ENCODE measurements at regions not wholly inside any gene's neighbourhood (a gene's known extent, or its start where the extent isn't known, plus 50 kb on each side); places are given as distances from the start of the nearest gene placed in this dataset.

GRCh38 chr2:145413261-145414030, 893.5 kb upstream of the ZEB2 start:
- H3K9me3 ChIP-seq (ENCODE audit: control insufficient read depth in 1 of 2, insufficient read depth in 1 of 2, low read depth in 1 of 2, low read length in 2 of 2): no peaks in the 10 kb centered on the region
- ChIA-PET CTCF (no interaction called here), RAD21 (ENCODE audit: low non-redundant PET in 1 of 2, low total read pairs in 2 of 2, uncharacterized antibody in 2 of 2, unreplicated experiment in 2 of 2) (no interaction called here), POLR2A (no interaction called here)
- H3K4me2 ChIP-seq (ENCODE audit: low read length): no peak overlapping the region
- H3K9ac ChIP-seq (ENCODE audit: low read length): no peak overlapping the region
- no peaks in the 10 kb centered on the region for H3K4me1 ChIP-seq (ENCODE audit: control insufficient read depth in 1 of 2, insufficient read depth in 2 of 2, low read length in 2 of 2)
- no TSS peak for BruUV-seq (replicated peaks)
- H2AFZ ChIP-seq (ENCODE audit: low read depth, low read length, poor library complexity, severe bottlenecking): no peak overlapping the region
- H3K36me3 ChIP-seq (ENCODE audit: control insufficient read depth in 1 of 2, insufficient read depth in 2 of 2, low read length in 2 of 2): no peaks in the 10 kb centered on the region
- ATAC-seq (no peak), DNase-seq (ENCODE audit: low read depth, low spot score) (no peak)
- no peaks in the 10 kb centered on the region for H3K79me2 ChIP-seq (ENCODE audit: insufficient read depth, low read length)
- 0 out of 2 replicates have a peak, but pooled peaks cover 4% of the 10 kb centered on the region for H3K9me2 ChIP-seq (ENCODE audit: insufficient read depth)
- no peak overlapping the region for H3K4me3 ChIP-seq (replicated peaks in 1 of 2; ENCODE audit: low read depth in 1 of 2, low read length in 2 of 2)
- intact Hi-C loops (cut with micrococcal nuclease): no loop called here
- H3K27me3 ChIP-seq (ENCODE audit: insufficient read depth, low read length): no peaks in the 10 kb centered on the region
- TF ChIP-seq JUND (IDR thresholded peaks at IDR 0.05) (no peak), ZNF274 (IDR thresholded peaks at IDR 0.05; ENCODE audit: low read depth, low read length) (no peak), REST (IDR thresholded peaks at IDR 0.05; ENCODE audit: low read depth) (no peak), ZFX (IDR thresholded peaks at IDR 0.05) (no peak), SP1 (IDR thresholded peaks at IDR 0.05; ENCODE audit: low read depth) (no peak), MAX (IDR thresholded peaks at IDR 0.05) (no peak), TCF7L2 (IDR thresholded peaks at IDR 0.05; ENCODE audit: borderline replicate concordance, extremely low read depth, insufficient read depth, insufficient read length) (no peak), POLR2A (IDR thresholded peaks at IDR 0.05; ENCODE audit: borderline replicate concordance, extremely low read depth, insufficient read depth, insufficient read length) (no peak), CEBPB (IDR thresholded peaks at IDR 0.05; ENCODE audit: low read depth) (no peak), ELF1 (IDR thresholded peaks at IDR 0.05; ENCODE audit: borderline replicate concordance, low read depth) (no peak), SIN3A (IDR thresholded peaks at IDR 0.05; ENCODE audit: low read depth) (no peak), FOSL1 (IDR thresholded peaks at IDR 0.05; ENCODE audit: low read depth) (no peak), EZH2phosphoT487 (IDR thresholded peaks at IDR 0.05; ENCODE audit: borderline replicate concordance) (no peak), CBX3 (IDR thresholded peaks at IDR 0.05; ENCODE audit: low read depth) (no peak), SRF (IDR thresholded peaks at IDR 0.05; ENCODE audit: low read depth) (no peak), CTCF (IDR thresholded peaks at IDR 0.05 in 2 of 3, conservative IDR thresholded peaks at IDR 0.05 in 1 of 3; ENCODE audit: borderline replicate concordance in 1 of 3, insufficient read depth in 1 of 3, low read depth in 2 of 3, low read length in 2 of 3) (no peak), RAD21 (IDR thresholded peaks at IDR 0.05; ENCODE audit: low read depth) (no peak)
- H3K27ac ChIP-seq (ENCODE audit: low read depth, low read length): no peak overlapping the region
- H4K20me1 ChIP-seq (ENCODE audit: insufficient read depth): no peaks in the 10 kb centered on the region
